Fibroblast of the aortic adventitia (primary cell): ENCODE measurements at regions not wholly inside any gene's neighbourhood (a gene's known extent, or its start where the extent isn't known, plus 50 kb on each side); places are given as distances from the start of the nearest gene placed in this dataset.

Experiments used
- DNase-seq: peaks from one replicate; pipeline ENCODE4 v3.0.0-alpha.2; 2010; ENCODE audit warnings: low read depth
- H3K4me3 ChIP-seq: 2 replicates; pipeline ENCODE4 v1.5.1; 2011; ENCODE audit warnings: low read depth, mild to moderate bottlenecking, control low read depth, low read length, moderate library complexity
- TF ChIP-seq, protein P1 (sequence below): IDR thresholded peaks from 2 replicates; pipeline ENCODE4 v1.5.1; 2011; ENCODE audit warnings: mild to moderate bottlenecking, low read length, control low read depth, inconsistent platforms; ENCODE audit not compliant: insufficient read depth

DNA sequence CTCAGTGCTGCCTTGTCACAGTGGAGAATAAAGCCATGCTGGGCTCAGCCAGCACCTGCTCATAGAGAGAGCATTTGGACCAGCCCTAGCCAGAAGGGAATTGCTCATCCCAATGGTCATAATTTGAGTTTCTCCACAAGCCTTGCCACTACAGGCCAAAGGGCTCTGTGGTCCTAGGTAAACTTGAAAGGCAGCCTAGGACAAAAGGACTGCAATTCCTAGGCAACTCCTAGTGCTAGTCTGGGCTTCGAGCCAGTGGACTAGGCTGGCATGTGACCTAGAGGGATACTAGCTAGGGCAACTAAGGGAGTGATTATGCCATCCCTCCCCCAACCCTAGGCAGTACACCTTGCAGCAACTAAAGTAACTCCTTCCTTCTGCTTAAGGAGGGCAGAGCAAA, 516.2 kb downstream of the BCKDHB start:
- H3K4me3 ChIP-seq: no peak overlapping the region
- no peak for DNase-seq
- TF ChIP-seq, protein P1, sequence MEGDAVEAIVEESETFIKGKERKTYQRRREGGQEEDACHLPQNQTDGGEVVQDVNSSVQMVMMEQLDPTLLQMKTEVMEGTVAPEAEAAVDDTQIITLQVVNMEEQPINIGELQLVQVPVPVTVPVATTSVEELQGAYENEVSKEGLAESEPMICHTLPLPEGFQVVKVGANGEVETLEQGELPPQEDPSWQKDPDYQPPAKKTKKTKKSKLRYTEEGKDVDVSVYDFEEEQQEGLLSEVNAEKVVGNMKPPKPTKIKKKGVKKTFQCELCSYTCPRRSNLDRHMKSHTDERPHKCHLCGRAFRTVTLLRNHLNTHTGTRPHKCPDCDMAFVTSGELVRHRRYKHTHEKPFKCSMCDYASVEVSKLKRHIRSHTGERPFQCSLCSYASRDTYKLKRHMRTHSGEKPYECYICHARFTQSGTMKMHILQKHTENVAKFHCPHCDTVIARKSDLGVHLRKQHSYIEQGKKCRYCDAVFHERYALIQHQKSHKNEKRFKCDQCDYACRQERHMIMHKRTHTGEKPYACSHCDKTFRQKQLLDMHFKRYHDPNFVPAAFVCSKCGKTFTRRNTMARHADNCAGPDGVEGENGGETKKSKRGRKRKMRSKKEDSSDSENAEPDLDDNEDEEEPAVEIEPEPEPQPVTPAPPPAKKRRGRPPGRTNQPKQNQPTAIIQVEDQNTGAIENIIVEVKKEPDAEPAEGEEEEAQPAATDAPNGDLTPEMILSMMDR: no peak

DNA sequence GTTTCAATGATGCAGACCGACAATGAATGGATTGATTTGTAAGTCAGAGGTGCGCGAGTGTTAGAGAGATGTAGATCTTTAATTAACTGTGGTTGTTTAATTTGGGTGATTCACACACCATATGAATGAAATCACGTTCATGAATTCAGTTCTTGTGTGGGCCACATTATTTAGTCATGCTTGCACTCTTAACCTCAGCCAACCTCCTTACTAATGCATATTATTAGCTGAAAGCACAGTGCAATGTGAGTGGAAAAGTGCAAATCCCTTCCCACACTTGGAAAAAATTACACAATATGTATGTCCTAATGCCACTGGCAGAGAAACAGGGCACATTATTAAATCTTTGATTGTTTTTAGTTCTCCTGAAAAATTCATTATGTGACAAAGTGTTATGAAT, 512.5 kb downstream of the BCKDHB start:
- peak; percentile 38 for DNase-seq
- H3K4me3 ChIP-seq: no peak overlapping the region
- TF ChIP-seq, protein P1: no peak

DNA sequence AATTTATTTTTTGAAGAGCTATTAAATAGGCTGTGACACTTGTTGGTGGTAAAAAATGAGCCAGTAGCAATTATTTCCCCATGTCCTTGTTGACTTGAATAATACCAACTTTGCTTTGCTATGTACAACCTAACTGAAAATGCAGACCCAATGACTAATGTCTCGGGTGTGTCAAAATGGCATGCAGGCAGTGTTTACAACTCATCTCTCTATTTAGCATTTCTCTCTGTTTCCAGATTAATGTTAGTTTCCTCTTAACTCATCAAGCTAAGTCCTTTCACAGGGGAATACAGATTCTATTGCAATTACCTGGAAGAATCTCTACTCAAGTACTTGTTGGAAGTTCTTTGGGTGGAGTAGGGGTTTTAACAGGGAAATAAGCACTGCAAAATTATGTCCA, 504.4 kb downstream of the BCKDHB start:
- no peak overlapping the region for H3K4me3 ChIP-seq
- TF ChIP-seq, protein P1: no peak
- DNase-seq: peak; percentile 45

DNA sequence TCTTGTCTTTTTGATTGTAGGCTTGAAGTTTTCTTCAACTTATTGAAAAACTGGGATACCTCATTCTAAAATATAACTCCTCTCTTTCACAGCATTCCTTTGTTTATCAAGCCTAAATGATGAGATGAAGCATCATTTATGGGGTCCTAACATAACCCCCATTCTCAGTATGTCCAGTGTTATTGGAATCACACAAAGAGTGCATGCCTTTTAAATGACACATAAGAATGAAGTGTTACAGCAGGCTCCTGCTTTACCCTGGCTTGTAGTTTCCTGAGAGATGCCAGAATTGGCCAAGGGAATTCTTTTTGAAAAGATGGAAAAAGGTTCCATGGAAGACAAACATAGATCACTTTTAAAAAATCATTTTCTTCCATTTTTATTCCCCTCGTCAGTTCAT, 502.4 kb downstream of the BCKDHB start:
- no peak overlapping the region for H3K4me3 ChIP-seq
- peak; percentile 46 for DNase-seq
- TF ChIP-seq, protein P1: no peak

DNA sequence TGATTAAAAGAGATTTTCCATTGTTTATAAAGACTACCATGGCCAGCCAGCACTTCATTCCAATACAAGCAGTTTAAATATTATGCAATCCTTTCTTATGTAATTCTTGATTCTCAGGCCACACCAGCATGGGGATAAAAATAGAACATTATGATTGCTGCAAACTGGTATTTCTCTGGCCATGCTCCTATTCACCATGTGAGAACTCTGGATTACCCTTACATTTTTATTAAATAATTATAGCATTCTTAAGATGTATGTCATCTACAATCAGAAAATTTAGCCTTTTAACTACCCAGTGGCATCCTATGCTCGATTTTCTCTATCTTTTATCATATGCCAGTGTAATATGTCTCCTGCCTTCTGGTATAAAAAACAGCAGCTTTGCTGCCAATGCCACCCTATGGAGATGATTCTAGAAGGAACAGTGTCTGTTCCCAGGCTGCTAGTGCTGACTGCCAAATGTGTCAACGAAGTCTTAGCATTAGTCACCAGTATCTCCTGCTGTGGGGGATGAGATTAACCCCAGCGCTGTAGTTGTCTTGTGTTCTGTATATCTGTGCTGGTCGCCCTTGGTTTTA, 501.4 kb downstream of the BCKDHB start:
- H3K4me3 ChIP-seq: no peak overlapping the region
- TF ChIP-seq, protein P1: no peak
- DNase-seq: peak; percentile 96

DNA sequence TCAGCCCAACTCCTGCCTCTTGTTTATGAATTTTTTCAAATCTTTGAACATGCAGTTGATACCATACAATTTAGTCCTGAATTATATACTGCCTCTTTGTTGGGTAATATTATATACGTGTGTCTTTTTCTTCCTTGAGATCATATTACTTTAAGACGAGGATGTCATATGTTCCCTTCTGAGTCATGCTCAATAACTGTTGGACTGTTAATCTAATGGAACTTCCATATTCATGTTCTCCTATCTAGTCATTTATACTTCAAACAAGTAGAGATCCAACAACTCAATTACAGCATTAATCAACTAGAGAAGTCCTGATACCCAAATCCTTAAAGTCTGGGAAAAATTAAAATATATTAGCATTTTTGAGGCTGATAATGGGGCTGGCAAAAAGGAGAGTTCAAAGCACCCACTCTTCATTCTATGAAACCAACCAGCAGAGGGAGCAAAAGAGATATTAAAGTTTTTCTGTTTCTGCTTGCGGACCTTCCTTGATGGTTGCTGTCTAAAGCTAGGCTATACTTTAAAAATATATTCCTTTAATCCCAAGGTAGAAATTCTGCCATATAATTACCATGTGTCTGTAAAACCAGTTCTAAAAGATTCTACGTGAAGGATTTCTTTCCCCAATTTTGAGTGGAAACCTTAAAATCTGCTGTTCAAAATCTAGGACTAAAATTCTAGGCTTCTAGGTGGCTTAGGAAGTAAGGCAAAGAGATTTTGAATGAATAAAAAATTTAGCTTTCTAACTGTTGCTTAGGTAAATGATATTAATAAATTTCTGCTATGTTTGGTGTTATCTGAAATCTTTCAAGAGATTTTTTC, 498.9 kb downstream of the BCKDHB start:
- TF ChIP-seq, protein P1: peak; percentile 56
- H3K4me3 ChIP-seq: no peak overlapping the region
- DNase-seq: peak; percentile 64
